ENCODE measurements at regions not wholly inside any gene's neighbourhood (a gene's known extent, or its start where the extent isn't known, plus 50 kb on each side); places are given as distances from the start of the nearest gene placed in this dataset.
A peak's percentile ranks its signal among the peaks of the same experiment; 100 is the strongest.

GRCh38 chr6:138004430-138005287 is 102.6 kb downstream of the PERP start:
- peak; percentile 21 for DNase-seq (ENCODE audit: low spot score)
- FAIRE-seq, result no peak

DNA sequence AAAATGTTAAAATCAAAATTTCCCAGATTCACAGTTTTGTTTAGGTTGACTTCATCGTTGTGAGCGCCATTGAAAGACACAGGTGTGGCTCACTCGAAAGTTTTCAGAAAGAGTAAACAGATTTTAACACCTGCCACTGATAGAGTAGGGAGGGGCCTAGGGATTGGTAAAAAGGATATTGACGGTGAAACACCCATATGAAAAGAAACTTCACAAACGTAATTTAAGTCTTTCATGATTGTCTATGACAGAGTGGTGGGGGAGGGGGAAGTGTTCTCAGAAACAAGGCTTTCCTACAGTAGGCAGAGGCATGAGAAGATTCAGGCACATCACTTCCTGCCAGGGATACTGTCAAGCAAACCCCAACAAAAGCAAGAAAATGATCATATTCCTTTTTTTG is 101.4 kb downstream of the PERP start:
- no peak for DNase-seq (ENCODE audit: low spot score)
- no peak for FAIRE-seq

- FAIRE-seq (no peak), DNase-seq (ENCODE audit: low spot score) (peak; percentile 19)
These were observed 100.2 kb downstream of the PERP start for GRCh38 chr6:138007014-138007472.

DNA sequence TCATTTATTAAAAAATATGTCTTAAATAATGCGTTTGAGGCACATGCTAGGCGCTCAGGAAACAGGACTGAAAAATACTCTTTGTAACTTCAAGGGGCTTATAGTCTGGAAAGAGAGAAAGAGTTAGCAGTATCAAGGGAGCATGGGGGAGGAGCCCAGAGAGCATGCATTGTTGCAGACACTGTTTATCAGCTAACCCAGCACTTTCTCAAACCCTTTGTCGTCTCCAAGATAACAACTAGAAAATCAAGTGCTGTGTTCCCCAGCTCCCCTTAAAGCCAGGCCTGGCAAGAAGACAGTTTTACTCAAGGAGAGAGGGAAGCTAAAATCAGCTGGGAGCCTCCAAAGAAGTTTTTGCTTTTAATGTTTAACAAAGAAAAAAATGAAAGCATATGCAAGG is 98.4 kb downstream of the PERP start:
- DNase-seq (ENCODE audit: low spot score) (no peak), FAIRE-seq (no peak)

DNA sequence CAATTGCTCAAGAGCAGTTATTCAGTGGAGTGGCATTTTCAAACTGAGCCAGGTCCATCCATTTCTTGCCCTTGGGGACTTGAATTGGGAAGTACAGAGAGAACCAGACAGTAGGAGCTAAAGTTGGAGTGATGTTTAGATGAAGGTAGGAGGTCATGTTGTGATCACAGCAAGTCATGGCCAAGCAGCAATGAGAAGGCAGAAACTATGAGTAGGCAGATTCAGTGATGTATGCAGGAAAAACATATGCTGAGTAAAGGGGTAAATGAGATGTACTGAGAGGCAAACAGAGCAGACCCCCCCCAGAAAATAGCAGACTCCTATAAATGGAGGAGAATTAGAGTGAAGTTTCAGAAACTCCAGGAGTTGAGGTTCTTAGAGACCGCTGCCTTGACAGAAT is 95.8 kb downstream of the PERP start:
- FAIRE-seq (no peak), DNase-seq (ENCODE audit: low spot score) (no peak)

- no peak for FAIRE-seq
- DNase-seq (ENCODE audit: low spot score), result no peak
These were observed 94.5 kb downstream of the PERP start for GRCh38 chr6:138012682-138013081.

DNA sequence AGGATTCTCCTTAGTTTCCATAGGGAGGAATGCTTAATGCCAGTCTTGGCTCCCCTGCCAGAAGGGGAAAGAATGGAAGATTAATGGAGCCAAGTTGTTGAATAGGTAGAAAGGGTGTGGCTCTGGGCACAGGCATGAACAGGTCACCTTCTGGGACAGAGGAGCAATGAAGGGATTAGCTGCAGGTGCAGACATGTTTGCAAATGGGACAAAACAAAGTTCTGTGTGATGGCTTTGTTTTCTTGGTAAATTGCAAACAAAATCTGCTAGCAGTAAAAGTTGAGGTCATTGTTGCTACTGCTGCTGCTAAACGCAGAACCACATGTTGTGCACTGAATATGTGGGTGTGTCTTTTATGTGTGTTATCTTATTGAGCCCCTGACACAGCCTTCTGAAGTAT is 93.3 kb downstream of the PERP start:
- FAIRE-seq, result no peak
- no peak for DNase-seq (ENCODE audit: low spot score)

GRCh38 chr6:138017166-138017757 is 90.0 kb downstream of the PERP start:
- FAIRE-seq, result no peak

GRCh38 chr6:138018297-138018696 is 88.9 kb downstream of the PERP start:
- FAIRE-seq (no peak), DNase-seq (ENCODE audit: low spot score) (no peak)

More at GRCh38 chr6:138017166-138017757, 90.0 kb downstream of the PERP start:
- no peak for DNase-seq (ENCODE audit: low spot score)

GRCh38 chr6:138025528-138025978 is 81.7 kb downstream of the PERP start:
- no peak for FAIRE-seq
- no peak for DNase-seq (ENCODE audit: low spot score)

DNA sequence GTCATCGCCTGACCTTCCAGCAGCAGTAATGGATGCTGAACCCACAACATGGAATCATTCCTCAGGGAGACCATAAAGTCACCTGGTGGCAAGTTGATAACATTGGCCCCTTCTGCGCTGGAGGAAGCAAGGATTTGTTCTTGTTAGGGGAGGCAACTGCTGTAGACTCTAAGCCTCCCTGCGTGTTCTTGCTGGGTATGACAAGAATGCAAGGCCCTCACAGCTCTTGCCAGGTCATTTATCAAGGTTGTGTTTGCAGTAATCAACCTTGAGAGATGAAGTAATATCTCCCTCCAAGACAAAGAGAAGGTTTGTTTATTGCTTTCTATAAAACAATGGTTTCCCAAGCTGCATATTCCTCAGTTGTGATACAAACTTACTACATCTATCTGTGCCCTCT is 80.9 kb downstream of the PERP start:
- DNase-seq (ENCODE audit: low spot score), result no peak
- no peak for FAIRE-seq

GRCh38 chr6:138028893-138029292 is 78.3 kb downstream of the PERP start:
- DNase-seq (ENCODE audit: low spot score) (no peak), FAIRE-seq (no peak)

GRCh38 chr6:138030872-138031271 is 76.3 kb downstream of the PERP start:
- DNase-seq (ENCODE audit: low spot score), result no peak
- FAIRE-seq, result no peak

GRCh38 chr6:138031417-138031816 is 75.8 kb downstream of the PERP start:
- DNase-seq (ENCODE audit: low spot score) (no peak), FAIRE-seq (no peak)

- DNase-seq (ENCODE audit: low spot score), result no peak
- FAIRE-seq, result no peak
These were observed 75.4 kb downstream of the PERP start for GRCh38 chr6:138031850-138032249.

DNA sequence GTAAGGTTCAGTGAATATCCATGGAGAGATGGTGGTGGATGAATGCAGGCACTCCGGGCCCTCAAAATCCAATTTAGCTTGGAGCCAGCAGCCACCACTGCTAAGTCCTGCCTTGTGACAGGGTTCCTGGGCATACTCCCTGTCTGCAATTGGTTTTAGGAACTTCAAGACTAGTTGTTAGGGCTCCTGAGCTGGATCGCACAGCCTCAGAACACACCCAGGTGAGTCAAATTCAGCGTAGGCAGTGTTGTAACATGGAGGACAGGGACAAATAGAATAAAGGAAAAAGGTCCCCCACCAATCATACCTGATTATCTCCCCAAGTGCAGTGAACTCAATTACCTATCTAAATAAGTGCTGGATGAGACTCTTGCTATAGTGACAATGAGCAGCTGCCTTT is 74.6 kb downstream of the PERP start:
- no peak for DNase-seq (ENCODE audit: low spot score)
- FAIRE-seq, result no peak

GRCh38 chr6:138034229-138034628 is 73.0 kb downstream of the PERP start:
- no peak for FAIRE-seq

GRCh38 chr6:138035070-138035469 is 72.1 kb downstream of the PERP start:
- DNase-seq (ENCODE audit: low spot score) (no peak), FAIRE-seq (no peak)

More at GRCh38 chr6:138034229-138034628, 73.0 kb downstream of the PERP start:
- no peak for DNase-seq (ENCODE audit: low spot score)

GRCh38 chr6:138036111-138036510 is 71.1 kb downstream of the PERP start:
- no peak for FAIRE-seq
- DNase-seq (ENCODE audit: low spot score), result no peak

DNA sequence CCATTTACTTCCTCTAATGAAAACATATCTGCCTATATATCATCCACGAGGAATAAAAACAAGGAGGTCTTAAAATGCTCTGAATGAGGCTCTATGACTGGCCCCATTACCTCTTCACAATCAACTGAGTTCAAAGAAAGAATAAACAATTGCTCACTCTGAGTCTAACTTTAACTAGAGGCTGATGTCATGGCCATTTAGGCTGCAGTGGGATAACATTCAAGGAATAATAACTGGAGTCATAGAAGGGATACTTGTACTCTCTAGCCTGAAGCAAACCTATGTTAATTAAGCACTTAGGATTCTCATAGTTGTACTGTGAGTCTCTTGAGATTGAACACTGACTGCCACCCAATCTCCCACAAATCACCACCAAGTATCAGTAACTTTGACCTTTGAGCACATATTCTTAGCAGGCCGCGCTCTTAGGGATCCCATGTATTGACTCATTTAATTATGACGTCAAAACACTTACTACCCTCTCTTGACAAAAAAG is 70.2 kb downstream of the PERP start:
- DNase-seq (ENCODE audit: low spot score) (no peak), FAIRE-seq (no peak)

DNA sequence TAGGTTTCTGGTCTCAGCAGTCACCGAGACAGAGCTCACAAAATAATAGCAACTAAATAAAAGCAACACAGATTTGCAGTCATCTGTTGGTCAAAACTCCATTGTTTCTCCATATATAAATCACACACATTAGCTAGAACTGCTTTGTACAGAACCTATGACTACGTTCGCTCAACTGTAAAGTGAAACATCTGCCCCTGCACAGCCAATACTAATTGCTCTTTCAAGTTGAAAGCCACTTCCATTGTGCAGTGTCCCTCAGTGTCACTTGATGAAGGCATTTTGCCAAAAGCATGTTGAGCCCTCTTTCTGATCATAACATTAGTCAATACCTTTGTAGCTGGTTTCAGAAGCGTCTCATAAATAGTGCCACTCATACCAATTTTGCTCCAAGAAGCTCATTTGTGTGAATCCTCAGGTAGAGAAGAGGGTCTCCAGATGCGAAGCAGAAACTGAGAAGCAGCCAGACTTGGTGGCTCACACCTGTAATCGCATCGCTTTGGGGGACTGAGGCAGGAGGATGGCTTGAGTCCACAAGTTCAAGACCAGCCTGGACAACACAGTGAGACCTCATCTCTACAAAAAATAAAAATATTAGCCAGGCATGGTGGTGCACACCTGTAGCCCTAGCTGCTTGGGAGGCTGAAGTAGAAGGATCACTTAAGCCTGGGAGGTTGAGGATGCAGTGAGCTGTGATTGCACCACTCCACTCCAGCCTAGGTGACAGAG is 68.9 kb downstream of the PERP start:
- FAIRE-seq, result no peak
- DNase-seq (ENCODE audit: low spot score), result no peak

Data from RCC 7860 (cell line).